ENCODE measurements at regions not wholly inside any gene's neighbourhood (a gene's known extent, or its start where the extent isn't known, plus 50 kb on each side); places are given as distances from the start of the nearest gene placed in this dataset.
"Not testable (repeated sequence)": the region's sequence is repeated elsewhere in the genome, so short reads cannot be mapped to it uniquely, and the experiment has no call there.

DNA sequence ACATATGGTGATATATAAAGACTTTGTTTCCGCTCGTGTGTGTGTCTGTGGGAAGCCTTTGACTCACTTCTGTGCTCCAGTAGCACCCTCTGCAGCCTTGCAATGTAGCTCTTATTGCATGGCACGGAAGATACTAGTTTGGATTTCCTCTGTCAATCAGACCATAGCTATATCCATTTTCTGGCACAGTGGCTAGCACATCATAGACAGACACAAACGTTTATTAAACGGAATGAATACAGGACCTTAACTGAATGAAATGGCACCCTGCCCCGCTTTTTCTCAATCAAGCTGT is 124.0 kb upstream of the PTPN20 start (continued):
- TF ChIP-seq, protein P1, sequence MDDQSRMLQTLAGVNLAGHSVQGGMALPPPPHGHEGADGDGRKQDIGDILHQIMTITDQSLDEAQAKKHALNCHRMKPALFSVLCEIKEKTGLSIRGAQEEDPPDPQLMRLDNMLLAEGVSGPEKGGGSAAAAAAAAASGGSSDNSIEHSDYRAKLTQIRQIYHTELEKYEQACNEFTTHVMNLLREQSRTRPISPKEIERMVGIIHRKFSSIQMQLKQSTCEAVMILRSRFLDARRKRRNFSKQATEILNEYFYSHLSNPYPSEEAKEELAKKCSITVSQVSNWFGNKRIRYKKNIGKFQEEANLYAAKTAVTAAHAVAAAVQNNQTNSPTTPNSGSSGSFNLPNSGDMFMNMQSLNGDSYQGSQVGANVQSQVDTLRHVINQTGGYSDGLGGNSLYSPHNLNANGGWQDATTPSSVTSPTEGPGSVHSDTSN (IDR thresholded peaks at IDR 0.05) = peak; percentile 56
- no peak for TF ChIP-seq TAF1 (IDR thresholded peaks at IDR 0.05; ENCODE audit: borderline replicate concordance, low read depth, low read length)
- TF ChIP-seq POLR2AphosphoS5 (IDR thresholded peaks at IDR 0.05; ENCODE audit: low read depth, low read length) = no peak
- no peak for TF ChIP-seq EZH2phosphoT487 (IDR thresholded peaks at IDR 0.05; ENCODE audit: borderline replicate concordance, low read depth)
- TF ChIP-seq RAD21 (IDR thresholded peaks at IDR 0.05; ENCODE audit: low read length) = peak; percentile 44
- TF ChIP-seq MEF2A (IDR thresholded peaks at IDR 0.05; ENCODE audit: borderline replicate concordance, low read depth) = no peak
- TF ChIP-seq EP300 (IDR thresholded peaks at IDR 0.05; ENCODE audit: borderline replicate concordance in 1 of 2, low read depth in 1 of 2, low read length in 1 of 2) = no peak
- no peak for TF ChIP-seq YY1 (IDR thresholded peaks at IDR 0.05; ENCODE audit: low read depth)

DNA sequence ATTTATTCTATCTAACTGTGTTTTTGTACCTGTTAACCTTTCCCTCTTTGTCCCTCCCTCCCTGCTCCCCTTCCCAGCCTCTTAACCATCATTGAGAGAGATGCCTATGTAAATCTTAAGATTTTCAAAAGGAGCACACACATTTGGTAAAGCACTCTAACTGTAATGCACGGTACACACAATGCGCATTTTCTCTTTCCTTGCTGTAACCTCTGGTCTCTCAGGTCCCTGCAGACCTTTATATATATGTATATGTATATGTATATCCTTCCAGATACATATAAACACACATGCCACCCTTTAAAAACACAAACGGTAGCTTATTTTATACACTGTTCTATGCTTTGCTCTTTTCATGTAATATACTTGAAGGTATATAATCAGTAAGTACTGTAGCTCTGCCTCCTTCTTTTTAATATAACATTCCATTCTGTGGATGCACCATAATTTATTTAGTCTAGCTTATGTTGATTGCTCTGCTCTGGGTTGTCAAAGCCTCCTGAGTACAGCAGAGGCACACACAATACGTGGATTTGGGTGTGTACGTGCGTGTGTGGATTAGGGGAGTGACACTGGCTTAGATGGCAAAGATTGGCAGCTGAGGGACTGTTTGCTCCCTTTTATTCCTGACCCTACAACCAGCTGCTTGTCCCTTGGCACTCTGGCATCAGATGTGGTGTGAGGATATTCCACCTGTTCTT is 118.4 kb upstream of the PTPN20 start:
- H3K9me3 ChIP-seq; H3K79me2 ChIP-seq (ENCODE audit: insufficient read depth); H3K4me1 ChIP-seq (ENCODE audit: control insufficient read depth in 1 of 2, insufficient read depth in 2 of 2, low read depth in 1 of 2, low read length in 1 of 2); H3K27ac ChIP-seq (ENCODE audit: low read depth in 2 of 2, low read length in 1 of 2); H3K36me3 ChIP-seq (replicated peaks in 1 of 2; ENCODE audit: control insufficient read depth in 1 of 2, insufficient read depth in 2 of 2, low read length in 1 of 2); DNase-seq; H3K9me2 ChIP-seq; H2AFZ ChIP-seq (ENCODE audit: low read depth); POLR2A ChIA-PET; H3F3A ChIP-seq (replicated peaks; ENCODE audit: insufficient read depth); CTCF ChIA-PET; H4K20me1 ChIP-seq (ENCODE audit: insufficient read depth); H3K4me2 ChIP-seq; H3K4me3 ChIP-seq (ENCODE audit: low read depth in 2 of 2, low read length in 1 of 2); H3K27me3 ChIP-seq (ENCODE audit: insufficient read depth); H3K9ac ChIP-seq: not testable (repeated sequence)
- 74% methylated on average over 3 of the region's 6 CpGs for WGBS (ENCODE audit: low lambda C conversion rate)

DNA sequence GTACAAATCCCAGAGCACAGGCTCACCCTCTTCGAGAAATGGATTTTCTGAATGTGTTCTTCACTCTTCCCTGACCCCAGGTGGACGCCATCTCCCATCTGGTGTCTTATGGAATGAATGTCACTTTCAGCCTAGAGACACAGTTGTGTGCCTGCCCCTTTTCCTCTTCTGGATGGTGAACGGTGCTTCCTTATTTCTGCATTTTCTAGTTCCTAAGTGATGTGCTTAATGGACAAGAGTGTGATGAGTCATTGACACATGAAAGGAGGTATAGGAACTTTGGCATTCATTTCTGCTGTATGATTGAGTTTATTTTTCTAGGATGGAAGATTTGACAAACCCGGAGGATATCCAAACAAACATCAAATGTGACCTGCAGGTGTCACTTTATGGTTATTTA is 114.9 kb upstream of the PTPN20 start:
- H3K79me2 ChIP-seq (ENCODE audit: insufficient read depth); H4K20me1 ChIP-seq (ENCODE audit: insufficient read depth); H3K9me3 ChIP-seq; H3F3A ChIP-seq (replicated peaks; ENCODE audit: insufficient read depth); H3K9ac ChIP-seq; POLR2A ChIA-PET; H2AFZ ChIP-seq (ENCODE audit: low read depth); H3K27me3 ChIP-seq (ENCODE audit: insufficient read depth); H3K27ac ChIP-seq (ENCODE audit: low read depth in 2 of 2, low read length in 1 of 2); CTCF ChIA-PET; H3K4me3 ChIP-seq (ENCODE audit: low read depth in 2 of 2, low read length in 1 of 2); DNase-seq; H3K4me2 ChIP-seq; H3K36me3 ChIP-seq (replicated peaks in 1 of 2; ENCODE audit: control insufficient read depth in 1 of 2, insufficient read depth in 2 of 2, low read length in 1 of 2); H3K4me1 ChIP-seq (ENCODE audit: control insufficient read depth in 1 of 2, insufficient read depth in 2 of 2, low read depth in 1 of 2, low read length in 1 of 2); H3K9me2 ChIP-seq: not testable (repeated sequence)
- WGBS (ENCODE audit: low lambda C conversion rate) = 86% methylated on average over 4 of the region's 4 CpGs

GRCh38 chr10:46802010-46802409 is 109.2 kb upstream of the PTPN20 start:
- H3K27me3 ChIP-seq (ENCODE audit: insufficient read depth); H3K4me1 ChIP-seq (ENCODE audit: control insufficient read depth in 1 of 2, insufficient read depth in 2 of 2, low read depth in 1 of 2, low read length in 1 of 2); CTCF ChIA-PET; H3F3A ChIP-seq (replicated peaks; ENCODE audit: insufficient read depth); H2AFZ ChIP-seq (ENCODE audit: low read depth); H3K9me2 ChIP-seq; H3K9ac ChIP-seq; H4K20me1 ChIP-seq (ENCODE audit: insufficient read depth); H3K36me3 ChIP-seq (replicated peaks in 1 of 2; ENCODE audit: control insufficient read depth in 1 of 2, insufficient read depth in 2 of 2, low read length in 1 of 2); POLR2A ChIA-PET; DNase-seq; H3K27ac ChIP-seq (ENCODE audit: low read depth in 2 of 2, low read length in 1 of 2); H3K9me3 ChIP-seq; H3K4me3 ChIP-seq (ENCODE audit: low read depth in 2 of 2, low read length in 1 of 2); H3K4me2 ChIP-seq; H3K79me2 ChIP-seq (ENCODE audit: insufficient read depth): not testable (repeated sequence)
- WGBS (ENCODE audit: low lambda C conversion rate) = 87% methylated on average over 1 of the region's 1 CpG

DNA sequence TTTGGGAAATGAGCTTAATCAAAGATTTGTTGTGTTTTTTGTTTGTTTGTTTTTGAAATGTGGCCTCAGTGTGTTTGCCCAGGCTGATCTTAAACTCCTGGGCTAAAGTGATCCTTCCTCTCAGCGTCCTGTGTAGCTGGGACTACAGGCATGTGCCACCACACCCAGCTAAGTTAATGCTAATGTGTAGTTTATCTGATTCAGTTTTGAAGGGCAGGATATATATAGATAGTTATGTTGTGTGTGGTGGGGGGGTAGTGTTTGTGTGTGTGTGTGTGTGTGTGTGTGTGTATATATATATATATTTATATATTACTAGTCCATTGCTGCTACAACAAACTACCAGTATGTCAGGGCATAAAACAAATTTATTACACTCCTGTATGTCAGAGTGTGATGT is 108.1 kb upstream of the PTPN20 start:
- H3K4me3 ChIP-seq (ENCODE audit: low read depth in 2 of 2, low read length in 1 of 2); H3K4me2 ChIP-seq; CTCF ChIA-PET; H3K4me1 ChIP-seq (ENCODE audit: control insufficient read depth in 1 of 2, insufficient read depth in 2 of 2, low read depth in 1 of 2, low read length in 1 of 2); H3K9ac ChIP-seq; DNase-seq; H4K20me1 ChIP-seq (ENCODE audit: insufficient read depth); H3K27ac ChIP-seq (ENCODE audit: low read depth in 2 of 2, low read length in 1 of 2); H3K9me2 ChIP-seq; H3K27me3 ChIP-seq (ENCODE audit: insufficient read depth); H3K36me3 ChIP-seq (replicated peaks in 1 of 2; ENCODE audit: control insufficient read depth in 1 of 2, insufficient read depth in 2 of 2, low read length in 1 of 2); POLR2A ChIA-PET; H3K9me3 ChIP-seq; H3F3A ChIP-seq (replicated peaks; ENCODE audit: insufficient read depth); H2AFZ ChIP-seq (ENCODE audit: low read depth); H3K79me2 ChIP-seq (ENCODE audit: insufficient read depth): not testable (repeated sequence)
- WGBS (ENCODE audit: low lambda C conversion rate) = 95% methylated on average over 1 of the region's 1 CpG

DNA sequence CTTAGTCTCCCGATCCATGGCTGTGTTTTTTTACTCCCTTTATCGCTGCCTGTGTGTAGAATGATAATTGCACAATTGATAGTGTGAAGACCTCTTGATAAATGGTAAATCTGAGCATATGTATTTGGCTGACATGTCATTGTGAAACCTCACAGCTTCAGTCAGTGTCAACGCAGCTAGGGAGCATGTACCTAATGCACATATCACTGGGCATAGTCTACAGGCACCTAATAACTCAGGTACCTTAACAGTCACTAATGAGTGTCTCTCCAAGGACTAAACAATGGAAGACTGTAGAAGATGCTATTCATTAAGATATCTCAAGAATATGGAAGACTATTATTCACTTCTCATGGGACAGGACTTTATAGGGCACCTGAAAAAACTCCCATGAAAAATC is 101.0 kb upstream of the PTPN20 start:
- H3F3A ChIP-seq (replicated peaks; ENCODE audit: insufficient read depth); H3K36me3 ChIP-seq (replicated peaks in 1 of 2; ENCODE audit: control insufficient read depth in 1 of 2, insufficient read depth in 2 of 2, low read length in 1 of 2); H3K79me2 ChIP-seq (ENCODE audit: insufficient read depth); H3K27ac ChIP-seq (ENCODE audit: low read depth in 2 of 2, low read length in 1 of 2); POLR2A ChIA-PET; H3K4me3 ChIP-seq (ENCODE audit: low read depth in 2 of 2, low read length in 1 of 2); H2AFZ ChIP-seq (ENCODE audit: low read depth); H3K9me3 ChIP-seq; DNase-seq; H3K9ac ChIP-seq; CTCF ChIA-PET; H3K4me1 ChIP-seq (ENCODE audit: control insufficient read depth in 1 of 2, insufficient read depth in 2 of 2, low read depth in 1 of 2, low read length in 1 of 2); H3K9me2 ChIP-seq; H4K20me1 ChIP-seq (ENCODE audit: insufficient read depth); H3K27me3 ChIP-seq (ENCODE audit: insufficient read depth); H3K4me2 ChIP-seq: not testable (repeated sequence)
- WGBS (ENCODE audit: low lambda C conversion rate) = 94% methylated on average over 2 of the region's 3 CpGs
